ENCODE measurements at regions not wholly inside any gene's neighbourhood (a gene's known extent, or its start where the extent isn't known, plus 50 kb on each side); places are given as distances from the start of the nearest gene placed in this dataset.

DNA sequence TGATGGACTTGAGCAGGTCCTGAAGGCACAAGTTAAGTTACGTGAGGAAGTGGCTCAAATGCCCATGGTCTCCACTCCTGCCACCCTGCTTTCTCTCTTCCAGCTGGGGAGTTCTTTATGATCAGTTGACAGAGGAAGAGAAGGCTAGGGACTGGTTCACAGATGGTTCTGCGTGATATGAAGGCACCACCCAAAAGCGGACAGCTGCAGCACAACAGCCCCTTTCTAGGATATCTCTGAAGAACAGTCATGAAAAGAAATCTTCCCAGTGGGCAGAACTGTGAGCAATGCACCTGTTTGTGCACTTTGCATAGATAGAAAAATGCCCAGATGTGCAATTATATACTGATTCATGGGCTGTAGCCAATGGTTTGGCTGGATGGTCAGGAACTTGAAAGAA is 162.4 kb upstream of the FSCB start:
- no peaks in the 10 kb centered on the region for H3K4me1 ChIP-seq
- H3K27ac ChIP-seq = no peak overlapping the region
- no peaks in the 10 kb centered on the region for H3K9me3 ChIP-seq
- no peak overlapping the region for H3K4me3 ChIP-seq
- intact Hi-C loops (cut with DNase I) = no loop called here
- no peak for DNase-seq
- TF ChIP-seq, protein P1, sequence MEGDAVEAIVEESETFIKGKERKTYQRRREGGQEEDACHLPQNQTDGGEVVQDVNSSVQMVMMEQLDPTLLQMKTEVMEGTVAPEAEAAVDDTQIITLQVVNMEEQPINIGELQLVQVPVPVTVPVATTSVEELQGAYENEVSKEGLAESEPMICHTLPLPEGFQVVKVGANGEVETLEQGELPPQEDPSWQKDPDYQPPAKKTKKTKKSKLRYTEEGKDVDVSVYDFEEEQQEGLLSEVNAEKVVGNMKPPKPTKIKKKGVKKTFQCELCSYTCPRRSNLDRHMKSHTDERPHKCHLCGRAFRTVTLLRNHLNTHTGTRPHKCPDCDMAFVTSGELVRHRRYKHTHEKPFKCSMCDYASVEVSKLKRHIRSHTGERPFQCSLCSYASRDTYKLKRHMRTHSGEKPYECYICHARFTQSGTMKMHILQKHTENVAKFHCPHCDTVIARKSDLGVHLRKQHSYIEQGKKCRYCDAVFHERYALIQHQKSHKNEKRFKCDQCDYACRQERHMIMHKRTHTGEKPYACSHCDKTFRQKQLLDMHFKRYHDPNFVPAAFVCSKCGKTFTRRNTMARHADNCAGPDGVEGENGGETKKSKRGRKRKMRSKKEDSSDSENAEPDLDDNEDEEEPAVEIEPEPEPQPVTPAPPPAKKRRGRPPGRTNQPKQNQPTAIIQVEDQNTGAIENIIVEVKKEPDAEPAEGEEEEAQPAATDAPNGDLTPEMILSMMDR (IDR thresholded peaks at IDR 0.05) = no peak
- no peak for ATAC-seq
- H3K27me3 ChIP-seq (ENCODE audit: low read depth) = no peaks in the 10 kb centered on the region
- H3K36me3 ChIP-seq = no peaks in the 10 kb centered on the region

DNA sequence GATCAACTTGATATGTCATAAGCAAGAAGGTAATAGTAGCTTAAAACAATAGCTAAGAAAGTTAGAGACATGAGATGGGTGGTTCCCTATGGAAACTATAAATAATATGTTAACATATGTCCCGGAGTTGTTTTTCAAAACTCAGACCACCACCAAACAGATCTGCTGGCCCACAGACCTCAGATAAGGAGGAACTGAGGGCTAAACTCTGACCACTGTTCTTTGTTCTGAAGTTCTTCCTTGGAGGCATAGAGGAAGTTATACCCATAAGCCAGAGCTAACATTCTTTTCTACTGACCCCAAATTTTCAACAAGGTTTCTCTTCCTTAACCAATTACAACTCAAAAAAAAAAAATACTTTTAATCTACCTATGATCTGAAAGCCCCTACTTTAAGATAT is 156.1 kb upstream of the FSCB start:
- H3K4me3 ChIP-seq = no peak overlapping the region
- H3K9me3 ChIP-seq = no peaks in the 10 kb centered on the region
- no peaks in the 10 kb centered on the region for H3K4me1 ChIP-seq
- no peaks in the 10 kb centered on the region for H3K36me3 ChIP-seq
- DNase-seq (no peak), ATAC-seq (no peak)
- no peak overlapping the region for H3K27ac ChIP-seq
- H3K27me3 ChIP-seq (ENCODE audit: low read depth) = no peaks in the 10 kb centered on the region
- TF ChIP-seq, protein P1 (IDR thresholded peaks at IDR 0.05) = no peak
- intact Hi-C loops (cut with DNase I) = no loop called here

DNA sequence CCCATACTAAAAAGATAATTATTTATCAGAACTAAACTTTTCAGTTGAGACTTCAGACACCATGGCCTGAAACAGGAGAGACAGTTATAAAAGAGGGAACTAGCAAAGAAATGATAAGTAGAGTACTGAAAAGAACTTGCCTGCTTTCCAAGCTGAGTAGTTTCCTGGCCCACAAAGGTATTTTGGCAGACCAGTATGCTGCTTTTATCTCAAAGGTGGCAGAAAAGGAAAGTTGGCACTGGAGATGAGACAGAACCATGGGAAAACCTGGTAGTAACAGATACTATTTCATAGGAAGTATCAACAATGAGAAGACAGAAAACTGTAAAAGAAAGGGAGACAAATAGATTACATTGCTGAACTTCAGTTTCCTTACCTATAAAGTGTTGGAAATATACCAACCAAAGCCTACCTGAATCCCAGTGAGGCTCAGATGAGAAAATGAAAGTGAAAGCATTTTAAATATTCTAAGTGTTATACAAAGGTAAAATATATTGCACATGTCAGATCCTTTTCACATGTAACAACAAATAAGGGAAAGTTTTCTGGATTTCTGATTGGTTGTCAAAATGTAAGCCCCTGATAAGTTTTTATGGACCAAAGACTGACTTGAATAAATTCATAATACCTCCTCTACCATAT is 155.3 kb upstream of the FSCB start:
- H3K27ac ChIP-seq = no peak overlapping the region
- H3K9me3 ChIP-seq = no peaks in the 10 kb centered on the region
- no peaks in the 10 kb centered on the region for H3K4me1 ChIP-seq
- TF ChIP-seq, protein P1 (IDR thresholded peaks at IDR 0.05) = no peak
- no peak overlapping the region for H3K4me3 ChIP-seq
- H3K36me3 ChIP-seq = no peaks in the 10 kb centered on the region
- peak in 1 of 2 donors; percentile 44 for ATAC-seq
- intact Hi-C loops (cut with DNase I) = no loop called here
- H3K27me3 ChIP-seq (ENCODE audit: low read depth) = no peaks in the 10 kb centered on the region
- DNase-seq = no peak

- TF ChIP-seq, protein P1 (IDR thresholded peaks at IDR 0.05) = no peak
- Histone ChIP-seq H3K36me3 (no peaks in the 10 kb centered on the region), H3K27ac (no peak overlapping the region), H3K9me3 (no peaks in the 10 kb centered on the region), H3K4me3 (no peak overlapping the region), H3K27me3 (ENCODE audit: low read depth) (no peaks in the 10 kb centered on the region), H3K4me1 (no peaks in the 10 kb centered on the region)
- DNase-seq (no peak), ATAC-seq (no peak)
- intact Hi-C loops (cut with DNase I) = no loop called here
Observed at GRCh38 chr14:44658389-44658696, 151.3 kb upstream of the FSCB start.

- Histone ChIP-seq H3K9me3 (no peaks in the 10 kb centered on the region), H3K4me3 (no peak overlapping the region), H3K27me3 (ENCODE audit: low read depth) (no peaks in the 10 kb centered on the region), H3K36me3 (no peaks in the 10 kb centered on the region), H3K4me1 (no peaks in the 10 kb centered on the region), H3K27ac (no peak overlapping the region)
- DNase-seq (no peak), ATAC-seq (no peak)
- TF ChIP-seq, protein P1 (IDR thresholded peaks at IDR 0.05) = peak; percentile 32
- intact Hi-C loops (cut with DNase I) = no loop called here
Observed at GRCh38 chr14:44657696-44658388, 150.8 kb upstream of the FSCB start.

Measured in lower lobe of right lung (tissue), 2 donors.